ENCODE measurements at regions not wholly inside any gene's neighbourhood (a gene's known extent, or its start where the extent isn't known, plus 50 kb on each side); places are given as distances from the start of the nearest gene placed in this dataset.

GRCh38 chr1:30198795-30199403, 524.5 kb downstream of the MATN1 start:
- no peak for DNase-seq (ENCODE audit: low spot score)

DNA sequence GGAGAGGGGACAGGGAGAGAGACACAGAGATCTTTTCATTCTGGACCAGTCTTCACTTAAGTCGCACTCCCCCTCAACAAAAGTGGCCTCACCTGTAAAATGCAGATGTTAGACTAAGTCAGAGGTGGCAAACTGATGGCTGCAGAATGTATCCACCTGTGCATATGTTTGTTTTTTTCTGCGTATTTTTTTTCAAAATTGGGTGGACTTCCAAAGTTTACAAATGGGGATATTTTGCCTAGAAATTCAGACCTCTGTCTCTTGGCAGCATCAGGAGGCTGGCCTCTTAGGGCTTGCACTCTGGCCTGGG, 525.0 kb downstream of the MATN1 start:
- no peak for DNase-seq (ENCODE audit: low spot score)

DNA sequence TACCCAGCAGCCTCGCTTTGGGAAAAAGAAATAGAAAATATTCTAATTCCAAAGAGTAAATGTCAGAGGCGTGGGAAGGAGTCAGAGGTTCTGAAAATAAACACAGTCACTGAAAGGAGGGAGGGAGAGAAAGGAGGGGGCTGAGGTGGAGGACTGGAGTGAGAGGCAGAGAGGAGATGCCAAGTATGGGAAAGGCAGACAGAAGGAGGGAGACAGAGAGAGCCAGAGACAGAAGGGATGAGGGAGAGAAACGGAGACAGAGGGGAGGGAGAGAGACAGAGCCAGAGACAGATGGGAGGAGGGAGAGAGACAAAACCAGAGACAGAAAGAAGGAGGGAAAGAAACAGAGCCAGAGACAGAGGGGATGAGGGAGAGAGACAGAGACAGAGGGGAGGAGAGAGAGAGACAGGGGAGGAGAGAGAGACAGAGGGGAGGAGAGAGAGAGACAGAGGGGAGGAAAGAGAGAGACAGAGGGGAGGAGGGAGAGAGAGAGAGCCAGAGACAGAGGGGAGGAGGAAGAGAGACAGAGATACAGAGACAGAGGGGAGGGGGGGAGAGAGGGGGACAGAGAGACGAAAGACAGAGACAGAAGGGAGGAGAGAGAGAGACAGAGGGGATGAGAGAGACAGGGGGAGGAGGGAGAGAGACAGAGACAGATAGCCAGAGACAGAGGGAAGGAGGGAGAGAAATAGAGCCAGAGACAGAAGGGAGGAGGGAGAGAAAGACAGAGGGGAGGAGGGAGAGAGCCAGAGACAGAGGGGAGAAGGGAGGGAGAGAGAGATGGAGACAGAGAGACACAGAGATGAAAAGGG, 525.5 kb downstream of the MATN1 start:
- no peak for DNase-seq (ENCODE audit: low spot score)

GRCh38 chr1:30196872-30197638, 526.3 kb downstream of the MATN1 start:
- DNase-seq (ENCODE audit: low spot score): no peak

GRCh38 chr1:30196457-30196856, 526.9 kb downstream of the MATN1 start:
- no peak for DNase-seq (ENCODE audit: low spot score)

GRCh38 chr1:30195424-30196134, 527.8 kb downstream of the MATN1 start:
- no peak for DNase-seq (ENCODE audit: low spot score)

DNA sequence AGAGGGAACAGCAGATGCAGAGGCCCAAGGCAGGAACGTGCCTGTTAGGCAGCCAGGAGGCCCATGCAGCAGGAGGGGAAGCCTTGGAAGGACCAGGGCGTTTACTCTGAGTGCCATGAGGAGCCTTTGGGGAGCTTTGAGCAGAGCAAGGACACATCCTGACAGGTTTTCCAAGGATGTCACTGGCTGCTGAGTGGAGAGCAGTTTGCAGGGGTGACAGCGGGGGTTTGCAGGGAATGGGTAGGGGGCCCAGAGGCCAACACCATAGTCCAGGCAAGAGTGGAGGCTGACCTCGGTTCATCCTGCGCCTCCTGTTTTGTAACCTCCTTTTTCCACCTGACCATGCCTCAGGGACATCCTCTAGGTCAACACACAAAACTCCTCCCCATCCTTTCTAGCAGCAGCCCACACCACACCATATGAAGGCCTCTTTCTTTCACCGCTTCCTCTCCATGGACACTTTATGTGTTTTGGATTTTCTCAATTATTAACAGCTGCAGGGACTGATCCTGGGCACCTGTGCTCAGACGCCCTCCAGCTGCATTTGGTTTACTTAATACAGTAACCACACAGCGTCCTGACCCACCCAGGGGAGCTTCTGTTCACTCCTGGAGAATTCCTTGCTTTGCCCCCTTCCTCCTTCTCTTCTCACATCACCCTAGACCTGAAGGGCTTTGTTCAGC, 528.5 kb downstream of the MATN1 start:
- DNase-seq (ENCODE audit: low spot score): no peak

DNA sequence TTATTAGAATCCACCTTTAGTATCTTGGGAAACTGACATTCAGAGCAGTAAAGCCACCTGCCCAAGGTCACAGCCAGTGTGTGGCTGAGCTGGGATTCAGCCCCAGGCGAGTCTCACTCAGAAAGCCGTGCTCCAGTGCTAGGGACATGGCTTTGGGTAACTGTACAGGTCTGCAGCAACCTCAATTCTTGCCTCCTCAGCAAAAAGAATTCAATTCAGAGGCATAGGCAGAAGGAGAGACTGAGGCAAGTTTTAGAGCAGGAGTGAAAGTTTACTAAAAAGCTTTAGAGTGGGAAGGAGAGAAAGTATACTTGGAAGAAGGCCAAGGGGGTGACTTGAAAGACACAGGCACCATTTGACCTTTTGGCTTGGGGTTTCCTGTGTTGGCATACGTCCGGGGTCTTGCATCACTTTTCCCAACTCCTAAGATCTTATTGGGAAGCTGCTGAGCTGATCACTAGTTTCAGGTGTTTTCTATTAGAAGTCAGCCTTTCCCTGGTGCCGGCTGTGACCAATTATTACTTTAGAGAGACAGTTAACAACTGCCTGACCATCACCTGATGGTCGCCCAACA, 529.3 kb downstream of the MATN1 start:
- DNase-seq (ENCODE audit: low spot score): no peak

DNA sequence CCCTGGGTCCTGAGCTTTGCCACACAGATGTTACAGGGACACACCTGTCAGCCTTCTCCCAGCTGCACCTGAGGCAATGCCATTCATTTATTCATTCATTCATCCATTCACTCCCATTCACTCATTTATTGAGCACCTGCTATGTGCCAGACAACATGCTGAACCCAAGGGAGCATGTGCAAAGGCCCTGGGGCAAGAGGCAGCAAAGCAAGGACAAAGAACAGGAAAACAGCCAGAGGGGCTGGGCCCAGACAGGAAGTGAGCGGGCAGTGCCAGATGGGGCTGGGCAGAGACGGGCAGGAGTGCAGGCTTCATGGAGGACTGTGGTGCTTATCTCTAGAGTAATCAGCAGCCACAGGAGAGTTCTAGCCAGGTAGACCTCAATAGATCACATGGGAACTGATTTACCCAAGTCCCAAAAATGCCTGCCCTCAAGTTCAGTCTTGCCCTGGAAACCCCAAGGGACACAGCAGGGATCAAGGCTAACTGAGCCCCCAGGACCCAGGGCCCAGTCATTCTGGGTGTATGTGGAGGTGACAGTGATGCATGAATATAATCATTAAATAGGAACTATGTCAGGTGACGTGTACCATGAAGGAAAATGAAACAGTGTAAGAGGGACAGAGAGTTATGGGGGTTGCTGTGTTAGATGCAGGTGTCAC, 530.3 kb downstream of the MATN1 start:
- DNase-seq (ENCODE audit: low spot score): no peak

DNA sequence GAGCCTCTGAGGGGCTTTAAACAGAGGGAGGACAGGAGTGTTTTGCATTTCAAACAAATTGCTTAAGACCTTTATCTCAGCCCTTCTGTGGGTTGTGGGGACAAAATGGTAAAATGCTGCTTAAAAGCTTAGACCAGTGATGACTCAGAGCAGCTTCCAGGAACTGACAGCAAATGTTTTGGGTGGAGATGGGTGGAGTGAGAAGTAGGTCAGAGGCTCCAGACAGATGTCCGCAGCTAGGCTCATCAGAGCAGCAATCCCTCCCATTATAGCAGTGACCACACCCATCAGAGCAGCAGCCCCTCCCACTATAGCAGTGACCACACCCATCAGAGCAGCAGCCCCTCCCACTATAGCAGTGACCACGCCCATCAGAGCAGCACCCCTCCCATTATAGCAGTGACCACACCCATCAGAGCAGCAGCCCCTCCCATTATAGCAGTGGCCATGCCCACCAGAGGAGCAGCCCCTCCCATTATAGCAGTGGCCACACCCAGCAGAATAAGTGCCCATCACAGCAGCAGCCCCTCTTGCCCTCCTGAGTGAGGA, 532.2 kb downstream of the MATN1 start:
- no peak for DNase-seq (ENCODE audit: low spot score)

GRCh38 chr1:30190511-30191153, 532.8 kb downstream of the MATN1 start:
- no peak for DNase-seq (ENCODE audit: low spot score)

- no peak for DNase-seq (ENCODE audit: low spot score)
Observed at GRCh38 chr1:30189818-30190500, 533.4 kb downstream of the MATN1 start.

GRCh38 chr1:30188999-30189398, 534.4 kb downstream of the MATN1 start:
- no peak for DNase-seq (ENCODE audit: low spot score)

- no peak for DNase-seq (ENCODE audit: low spot score)
Observed at GRCh38 chr1:30188329-30188728, 535.1 kb downstream of the MATN1 start.

- DNase-seq (ENCODE audit: low spot score): no peak
Observed at GRCh38 chr1:30187413-30188023, 535.9 kb downstream of the MATN1 start.

DNA sequence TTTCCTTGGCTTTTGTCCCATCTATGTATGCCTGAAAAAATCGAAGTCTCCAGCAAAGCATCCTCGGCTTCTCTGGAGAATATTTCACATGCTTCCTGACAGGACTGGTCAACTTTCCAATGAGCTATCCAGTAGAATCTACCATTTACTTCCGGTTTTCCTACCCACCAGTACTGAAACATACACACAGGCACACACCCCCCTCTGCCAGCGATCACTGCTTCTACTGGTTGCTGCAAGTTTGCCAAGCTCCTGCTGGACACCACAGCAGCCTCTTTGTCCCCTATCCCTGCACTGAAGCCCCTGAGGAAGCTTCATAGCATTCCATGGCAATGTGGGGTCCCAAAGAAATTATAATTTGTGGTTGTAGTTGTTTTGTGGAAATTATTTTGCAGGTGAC, 536.8 kb downstream of the MATN1 start:
- DNase-seq (ENCODE audit: low spot score): no peak

GRCh38 chr1:30185809-30186208, 537.6 kb downstream of the MATN1 start:
- DNase-seq (ENCODE audit: low spot score): no peak

GRCh38 chr1:30185313-30185712, 538.1 kb downstream of the MATN1 start:
- no peak for DNase-seq (ENCODE audit: low spot score)

Measured in COLO829 (cell line).